Neural cell (in vitro differentiated cells): ENCODE measurements at regions not wholly inside any gene's neighbourhood (a gene's known extent, or its start where the extent isn't known, plus 50 kb on each side); places are given as distances from the start of the nearest gene placed in this dataset.

Experiments
- CTCF ChIP-seq: fragments of 450-650 bp; IDR thresholded peaks from 2 replicates; pipeline ENCODE4 v1.5.1; 2014; ENCODE audit warnings: antibody characterized with exemption, mild to moderate bottlenecking, moderate library complexity; ENCODE audit not compliant: poor library complexity, severe bottlenecking
- EP300 ChIP-seq: fragments of 450-650 bp; conservative IDR thresholded peaks from 2 replicates; pipeline ENCODE4 v1.6.1; 2014; ENCODE audit warnings: antibody characterized with exemption, mild to moderate bottlenecking, moderate library complexity; ENCODE audit not compliant: poor library complexity, severe bottlenecking
- EZH2 ChIP-seq: fragments of 200-600, 300-800 bp; shearing (Covaris generic), sonication (generic); IDR thresholded peaks from 2 replicates; pipeline ENCODE4 v1.6.1; 2014; ENCODE audit warnings: antibody characterized with exemption, low read length, borderline replicate concordance, mild to moderate bottlenecking; ENCODE audit not compliant: insufficient read depth, poor library complexity, severe bottlenecking
- MXI1 ChIP-seq: fragments of 450-650 bp; conservative IDR thresholded peaks from 2 replicates; pipeline ENCODE4 v1.6.1; 2014; ENCODE audit warnings: antibody characterized with exemption, mild to moderate bottlenecking; ENCODE audit not compliant: poor library complexity, severe bottlenecking
- POLR2AphosphoS5 ChIP-seq: IDR thresholded peaks from 2 replicates; pipeline ENCODE4 v1.6.1; 2012
- RAD21 ChIP-seq: fragments of 450-650 bp; conservative IDR thresholded peaks from 2 replicates; pipeline ENCODE4 v1.6.1; 2014; ENCODE audit warnings: antibody characterized with exemption, mild to moderate bottlenecking, moderate library complexity
- TAF1 ChIP-seq: IDR thresholded peaks from 2 replicates; pipeline ENCODE4 v1.6.1; 2012; ENCODE audit warnings: low read depth
- TF ChIP-seq, protein P1 (sequence below): IDR thresholded peaks from 2 replicates; pipeline ENCODE4 v1.6.1; 2012; ENCODE audit warnings: borderline replicate concordance

DNA sequence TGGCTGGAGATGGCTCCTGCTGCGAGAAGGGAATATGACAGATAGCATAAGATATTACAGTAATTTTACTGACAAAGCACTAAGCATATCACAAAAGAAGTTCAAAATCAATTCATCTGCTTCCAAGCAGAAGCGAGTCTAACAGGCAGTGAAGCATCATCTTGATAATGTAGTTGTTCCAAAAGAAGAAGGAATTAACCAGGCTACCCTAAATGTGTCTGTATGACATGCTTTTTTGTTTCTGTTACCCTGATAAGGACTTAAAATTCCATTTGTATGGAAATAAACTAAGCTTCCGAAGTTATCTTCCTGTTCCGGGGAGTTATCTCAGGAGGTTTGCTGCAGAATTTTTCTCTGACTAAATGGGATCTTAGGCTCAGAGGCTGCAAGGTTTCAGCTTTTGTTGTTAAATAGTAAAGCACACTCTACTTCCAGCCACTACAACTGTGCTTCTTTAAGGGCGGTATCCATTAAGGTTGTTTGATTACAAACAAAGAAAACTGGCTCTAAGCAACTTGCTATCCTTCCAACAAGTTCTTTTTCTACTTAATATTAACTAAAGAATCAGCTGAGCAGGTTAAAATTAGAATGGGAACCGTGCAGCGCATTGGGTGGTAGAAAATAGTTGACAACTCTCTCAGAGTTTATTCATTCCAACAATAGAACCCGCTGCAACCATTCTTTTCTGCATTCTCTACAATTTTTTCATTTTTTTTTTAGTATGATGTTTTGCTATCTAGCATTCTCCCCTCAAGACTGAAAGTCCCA, 607.3 kb downstream of the UQCRFS1 start:
- no peak for TF ChIP-seq CTCF
- TF ChIP-seq RAD21, result no peak
- TF ChIP-seq POLR2AphosphoS5, result no peak
- TF ChIP-seq TAF1, result no peak
- no peak for TF ChIP-seq EZH2
- no peak for TF ChIP-seq EP300
- TF ChIP-seq, protein P1, sequence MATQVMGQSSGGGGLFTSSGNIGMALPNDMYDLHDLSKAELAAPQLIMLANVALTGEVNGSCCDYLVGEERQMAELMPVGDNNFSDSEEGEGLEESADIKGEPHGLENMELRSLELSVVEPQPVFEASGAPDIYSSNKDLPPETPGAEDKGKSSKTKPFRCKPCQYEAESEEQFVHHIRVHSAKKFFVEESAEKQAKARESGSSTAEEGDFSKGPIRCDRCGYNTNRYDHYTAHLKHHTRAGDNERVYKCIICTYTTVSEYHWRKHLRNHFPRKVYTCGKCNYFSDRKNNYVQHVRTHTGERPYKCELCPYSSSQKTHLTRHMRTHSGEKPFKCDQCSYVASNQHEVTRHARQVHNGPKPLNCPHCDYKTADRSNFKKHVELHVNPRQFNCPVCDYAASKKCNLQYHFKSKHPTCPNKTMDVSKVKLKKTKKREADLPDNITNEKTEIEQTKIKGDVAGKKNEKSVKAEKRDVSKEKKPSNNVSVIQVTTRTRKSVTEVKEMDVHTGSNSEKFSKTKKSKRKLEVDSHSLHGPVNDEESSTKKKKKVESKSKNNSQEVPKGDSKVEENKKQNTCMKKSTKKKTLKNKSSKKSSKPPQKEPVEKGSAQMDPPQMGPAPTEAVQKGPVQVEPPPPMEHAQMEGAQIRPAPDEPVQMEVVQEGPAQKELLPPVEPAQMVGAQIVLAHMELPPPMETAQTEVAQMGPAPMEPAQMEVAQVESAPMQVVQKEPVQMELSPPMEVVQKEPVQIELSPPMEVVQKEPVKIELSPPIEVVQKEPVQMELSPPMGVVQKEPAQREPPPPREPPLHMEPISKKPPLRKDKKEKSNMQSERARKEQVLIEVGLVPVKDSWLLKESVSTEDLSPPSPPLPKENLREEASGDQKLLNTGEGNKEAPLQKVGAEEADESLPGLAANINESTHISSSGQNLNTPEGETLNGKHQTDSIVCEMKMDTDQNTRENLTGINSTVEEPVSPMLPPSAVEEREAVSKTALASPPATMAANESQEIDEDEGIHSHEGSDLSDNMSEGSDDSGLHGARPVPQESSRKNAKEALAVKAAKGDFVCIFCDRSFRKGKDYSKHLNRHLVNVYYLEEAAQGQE, result no peak
- TF ChIP-seq MXI1, result no peak
